Stomach (tissue), 4 donors: ENCODE measurements at regions not wholly inside any gene's neighbourhood (a gene's known extent, or its start where the extent isn't known, plus 50 kb on each side); places are given as distances from the start of the nearest gene placed in this dataset.

Experiments
- CTCF ChIP-seq, 7 experiments: fragments of 450-650 bp in 4 of 7; fragments of 200-600 bp in 3 of 7; sonication (generic) in 3 of 7; IDR thresholded peaks; one replicate each; pipeline ENCODE4 v1.5.1; 2016 to 2019; ENCODE audit warnings: antibody characterized with exemption in 7 of 7, control low read depth in 2 of 7, mild to moderate bottlenecking in 1 of 7
- EP300 ChIP-seq: sonication (generic); formaldehyde crosslinking; IDR thresholded peaks from one replicate; pipeline ENCODE4 v1.6.1; 2017; ENCODE audit warnings: antibody characterized with exemption
- POLR2A ChIP-seq, 4 donors: fragments of 450-650 bp; IDR thresholded peaks; one replicate each; pipeline ENCODE4 v1.6.1; 2016; ENCODE audit warnings: antibody characterized with exemption in 4 of 4, control low read depth in 2 of 4, mild to moderate bottlenecking in 1 of 4, moderate library complexity in 1 of 4
- POLR2AphosphoS5 ChIP-seq, 3 donors: sonication (generic); formaldehyde crosslinking; IDR thresholded peaks; one replicate each; pipeline ENCODE4 v1.6.1; 2016; ENCODE audit warnings: antibody characterized with exemption in 3 of 3

GRCh38 chr3:151998744-151999143, 125.3 kb downstream of the SUCNR1 start:
- no peak for TF ChIP-seq CTCF (IDR thresholded peaks at IDR 0.05)
- no peak for TF ChIP-seq POLR2AphosphoS5 (IDR thresholded peaks at IDR 0.05)
- no peak for TF ChIP-seq POLR2A (IDR thresholded peaks at IDR 0.05)
- no peak for TF ChIP-seq EP300
